K562 (cell line): ENCODE measurements at regions not wholly inside any gene's neighbourhood (a gene's known extent, or its start where the extent isn't known, plus 50 kb on each side); places are given as distances from the start of the nearest gene placed in this dataset.

ENCODE experiments used
- ARHGAP35 ChIP-seq: fragments of 450-650 bp; IDR thresholded peaks from 2 replicates; pipeline ENCODE4 v1.6.1; 2018; ENCODE audit not compliant: partially characterized antibody
- ELK3 ChIP-seq: fragments of 450-650 bp; formaldehyde crosslinking; IDR thresholded peaks from 2 replicates; pipeline ENCODE4 v1.4.0; 2020; ENCODE audit warnings: mild to moderate bottlenecking
- MXI1 ChIP-seq: IDR thresholded peaks from 2 replicates; pipeline ENCODE4 v1.6.1; 2011; ENCODE audit warnings: low read depth, mild to moderate bottlenecking, improper control_type of control experiment, low read length
- NR4A1 ChIP-seq, 2 experiments: fragments of 250-450 bp in 1 of 2; fragments of 450-650 bp in 1 of 2; sonication (Bioruptor Pico) in 1 of 2; IDR thresholded peaks; 2 replicates each; pipeline versions ENCODE4 v1.4.0 to v1.6.1; 2016 to 2020; ENCODE audit warnings: mild to moderate bottlenecking in 2 of 2, missing compliant biosample characterization in 1 of 2, missing genetic modification characterization in 1 of 2, moderate library complexity in 1 of 2
- PHB2 ChIP-seq: fragments of 450-650 bp; IDR thresholded peaks from 2 replicates; pipeline ENCODE4 v1.6.1; 2017; ENCODE audit warnings: low read depth
- PHF20 ChIP-seq: fragments of 450-650 bp; IDR thresholded peaks from 2 replicates; pipeline ENCODE4 v1.6.1; 2018; ENCODE audit not compliant: partially characterized antibody
- POLR3G ChIP-seq: IDR thresholded peaks from 2 replicates; pipeline ENCODE4 v1.6.1; 2011; ENCODE audit not compliant: insufficient read length, insufficient replicate concordance; ENCODE audit errors: extremely low read depth
- PURB ChIP-seq: sonication (generic); formaldehyde crosslinking; IDR thresholded peaks from 2 replicates; pipeline ENCODE4 v1.9.0; 2021; ENCODE audit warnings: low read depth, mild to moderate bottlenecking, missing genetic modification reagents
- RBFOX2 ChIP-seq: fragments of 200-400 bp; formaldehyde crosslinking; IDR thresholded peaks from 2 replicates; pipeline ENCODE4 v1.6.1; 2017; ENCODE audit warnings: low read depth, mild to moderate bottlenecking, low read length, moderate library complexity
- SMC3 ChIP-seq: conservative IDR thresholded peaks from 2 replicates; pipeline ENCODE4 v1.6.1; 2011; ENCODE audit warnings: low read depth, low read length, improper control_type of control experiment; ENCODE audit not compliant: insufficient read depth
- ZNF239 ChIP-seq: fragments of 250-450 bp; sonication (Bioruptor Pico); IDR thresholded peaks from 2 replicates; pipeline ENCODE4 v1.4.0; 2020; ENCODE audit warnings: mild to moderate bottlenecking
- ZNF280A ChIP-seq: fragments of 450-650 bp; IDR thresholded peaks from 2 replicates; pipeline ENCODE4 v1.6.1; 2018; ENCODE audit warnings: mild to moderate bottlenecking, low read depth; ENCODE audit not compliant: partially characterized antibody
- ZNF384 ChIP-seq: IDR thresholded peaks from 2 replicates; pipeline ENCODE4 v1.6.1; 2012; ENCODE audit warnings: low read depth, low read length, improper control_type of control experiment
- ZNF586 ChIP-seq: fragments of 450-650 bp; formaldehyde crosslinking; conservative IDR thresholded peaks from 2 replicates; pipeline ENCODE4 v1.4.0; 2020; ENCODE audit warnings: mild to moderate bottlenecking, moderate library complexity
- TF ChIP-seq, protein P1 (sequence below): fragments of 250-450 bp; sonication (Bioruptor Pico); IDR thresholded peaks from 2 replicates; pipeline ENCODE4 v1.4.0; 2020; ENCODE audit warnings: mild to moderate bottlenecking, moderate library complexity
- TF ChIP-seq, protein P2 (sequence below): fragments of 450-650 bp; conservative IDR thresholded peaks from 2 replicates; pipeline ENCODE4 v1.6.1; 2016; ENCODE audit warnings: missing genetic modification characterization, low read depth, mild to moderate bottlenecking, missing compliant biosample characterization, moderate library complexity

- TF ChIP-seq ZNF384: 0 out of 2 replicates have a peak, but pooled peaks have one; percentile 9
- TF ChIP-seq ZNF586: no peak
- TF ChIP-seq PHF20: peak; percentile 91
- no peak for TF ChIP-seq NR4A1 (CRISPR knock-in tag; IDR thresholded peaks at IDR 0.05)
- TF ChIP-seq NR4A1 (tag; IDR thresholded peaks at IDR 0.05): peak; percentile 93
- TF ChIP-seq, protein P1, sequence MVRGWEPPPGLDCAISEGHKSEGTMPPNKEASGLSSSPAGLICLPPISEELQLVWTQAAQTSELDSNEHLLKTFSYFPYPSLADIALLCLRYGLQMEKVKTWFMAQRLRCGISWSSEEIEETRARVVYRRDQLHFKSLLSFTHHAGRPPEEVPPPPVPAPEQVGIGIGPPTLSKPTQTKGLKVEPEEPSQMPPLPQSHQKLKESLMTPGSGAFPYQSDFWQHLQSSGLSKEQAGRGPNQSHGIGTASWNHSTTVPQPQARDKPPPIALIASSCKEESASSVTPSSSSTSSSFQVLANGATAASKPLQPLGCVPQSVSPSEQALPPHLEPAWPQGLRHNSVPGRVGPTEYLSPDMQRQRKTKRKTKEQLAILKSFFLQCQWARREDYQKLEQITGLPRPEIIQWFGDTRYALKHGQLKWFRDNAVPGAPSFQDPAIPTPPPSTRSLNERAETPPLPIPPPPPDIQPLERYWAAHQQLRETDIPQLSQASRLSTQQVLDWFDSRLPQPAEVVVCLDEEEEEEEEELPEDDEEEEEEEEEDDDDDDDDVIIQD (CRISPR knock-in tag): no peak
- TF ChIP-seq SMC3: no peak
- TF ChIP-seq MXI1: peak; percentile 43; the same call in 1 of the 2 replicates
- peak; percentile 98 for TF ChIP-seq PHB2
- peak; percentile 30; the same call in 1 of the 2 replicates for TF ChIP-seq ZNF239
- no peak for TF ChIP-seq ZNF280A
- no peak for TF ChIP-seq ELK3 (CRISPR knock-in tag)
- no peak for TF ChIP-seq PURB
- TF ChIP-seq, protein P2, sequence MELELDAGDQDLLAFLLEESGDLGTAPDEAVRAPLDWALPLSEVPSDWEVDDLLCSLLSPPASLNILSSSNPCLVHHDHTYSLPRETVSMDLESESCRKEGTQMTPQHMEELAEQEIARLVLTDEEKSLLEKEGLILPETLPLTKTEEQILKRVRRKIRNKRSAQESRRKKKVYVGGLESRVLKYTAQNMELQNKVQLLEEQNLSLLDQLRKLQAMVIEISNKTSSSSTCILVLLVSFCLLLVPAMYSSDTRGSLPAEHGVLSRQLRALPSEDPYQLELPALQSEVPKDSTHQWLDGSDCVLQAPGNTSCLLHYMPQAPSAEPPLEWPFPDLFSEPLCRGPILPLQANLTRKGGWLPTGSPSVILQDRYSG: no peak; the same call in 1 of the 2 replicates
- peak; percentile 39 for TF ChIP-seq ARHGAP35
- TF ChIP-seq RBFOX2: no peak
- TF ChIP-seq POLR3G: no peak
These were observed 620.4 kb upstream of the NR2F2 start (continued) for GRCh38 chr15:95709959-95710695.
